ENCODE measurements at regions not wholly inside any gene's neighbourhood (a gene's known extent, or its start where the extent isn't known, plus 50 kb on each side); places are given as distances from the start of the nearest gene placed in this dataset.

GRCh38 chr3:6807967-6808588, 52.8 kb upstream of the GRM7 start:
- POLR2A ChIA-PET: no interaction called here
- CTCF ChIA-PET: no interaction called here
- Mint-ChIP-seq H3K4me1 (ENCODE audit: low read depth) (no peaks in the 10 kb centered on the region), H3K36me3 (ENCODE audit: low read depth) (no peaks in the 10 kb centered on the region), H3K27me3 (no peaks in the 10 kb centered on the region), H3K4me3 (no peak overlapping the region), H3K9me3 (no peaks in the 10 kb centered on the region), H3K27ac (no peak overlapping the region)
- no peak for DNase-seq
- intact Hi-C loops (cut with micrococcal nuclease): no loop called here
- ATAC-seq: no peak
- TF ChIP-seq CTCF (IDR thresholded peaks at IDR 0.05): no peak

GRCh38 chr3:6809349-6809748, 51.6 kb upstream of the GRM7 start:
- H3K27ac Mint-ChIP-seq: no peak overlapping the region
- ChIA-PET POLR2A (no interaction called here), CTCF (no interaction called here)
- no peak for TF ChIP-seq CTCF (IDR thresholded peaks at IDR 0.05)
- no peaks in the 10 kb centered on the region for H3K9me3 Mint-ChIP-seq
- H3K27me3 Mint-ChIP-seq: no peaks in the 10 kb centered on the region
- intact Hi-C loops (cut with micrococcal nuclease): no loop called here
- no peaks in the 10 kb centered on the region for H3K36me3 Mint-ChIP-seq (ENCODE audit: low read depth)
- no peak overlapping the region for H3K4me3 Mint-ChIP-seq
- DNase-seq: no peak
- no peaks in the 10 kb centered on the region for H3K4me1 Mint-ChIP-seq (ENCODE audit: low read depth)
- ATAC-seq: no peak
